ENCODE measurements at regions not wholly inside any gene's neighbourhood (a gene's known extent, or its start where the extent isn't known, plus 50 kb on each side); places are given as distances from the start of the nearest gene placed in this dataset.

DNA sequence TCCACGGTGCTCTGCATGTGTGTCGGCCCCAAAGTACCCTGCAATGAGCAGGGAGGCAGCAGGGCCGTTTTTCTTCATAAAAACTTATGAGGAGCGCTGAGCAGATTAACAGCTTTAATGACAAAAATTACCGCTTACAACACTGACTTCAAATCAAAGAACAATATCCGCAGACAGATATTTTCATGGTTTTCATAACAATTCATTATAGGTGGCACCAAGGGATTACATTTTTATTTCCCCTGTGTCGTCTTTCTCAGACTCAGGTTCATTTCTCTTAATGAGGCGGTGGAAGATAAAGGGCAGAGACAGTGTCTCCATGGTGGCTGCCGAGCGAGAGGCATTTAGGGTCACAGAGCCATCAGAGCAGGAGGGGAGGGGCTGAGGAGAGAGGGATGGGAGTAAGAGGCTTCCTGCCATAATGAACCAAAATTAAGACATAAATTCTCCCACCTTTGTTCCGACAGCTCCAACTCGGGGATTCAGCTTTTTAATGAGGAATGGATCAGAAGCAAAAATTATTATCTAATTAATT, 240.7 kb upstream of the CLINT1 start:
- peaks cover 3% of the 10 kb centered on the region for H3K4me1 ChIP-seq (ENCODE audit: control insufficient read depth, insufficient read depth, low read length)
- WGBS, 2 experiments (ENCODE audit: insufficient coverage in 1 of 2, insufficient read length in 1 of 2), result 88 to 91% methylated on average over 5 to 10 of the region's 12 CpGs
- no peak overlapping the region for H3K27ac ChIP-seq (ENCODE audit: low read depth, low read length)
- Mint-ChIP-seq H3K9me3 (peaks cover 7% of the 10 kb centered on the region), H3K4me3 (no peak overlapping the region), H3K27ac (no peak overlapping the region), H3K36me3 (ENCODE audit: low read depth) (no peaks in the 10 kb centered on the region), H3K27me3 (ENCODE audit: insufficient read depth) (peaks cover 2% of the 10 kb centered on the region), H3K4me1 (peaks cover 12% of the 10 kb centered on the region)
- no peak for DNase-seq
- TF ChIP-seq, protein P1, sequence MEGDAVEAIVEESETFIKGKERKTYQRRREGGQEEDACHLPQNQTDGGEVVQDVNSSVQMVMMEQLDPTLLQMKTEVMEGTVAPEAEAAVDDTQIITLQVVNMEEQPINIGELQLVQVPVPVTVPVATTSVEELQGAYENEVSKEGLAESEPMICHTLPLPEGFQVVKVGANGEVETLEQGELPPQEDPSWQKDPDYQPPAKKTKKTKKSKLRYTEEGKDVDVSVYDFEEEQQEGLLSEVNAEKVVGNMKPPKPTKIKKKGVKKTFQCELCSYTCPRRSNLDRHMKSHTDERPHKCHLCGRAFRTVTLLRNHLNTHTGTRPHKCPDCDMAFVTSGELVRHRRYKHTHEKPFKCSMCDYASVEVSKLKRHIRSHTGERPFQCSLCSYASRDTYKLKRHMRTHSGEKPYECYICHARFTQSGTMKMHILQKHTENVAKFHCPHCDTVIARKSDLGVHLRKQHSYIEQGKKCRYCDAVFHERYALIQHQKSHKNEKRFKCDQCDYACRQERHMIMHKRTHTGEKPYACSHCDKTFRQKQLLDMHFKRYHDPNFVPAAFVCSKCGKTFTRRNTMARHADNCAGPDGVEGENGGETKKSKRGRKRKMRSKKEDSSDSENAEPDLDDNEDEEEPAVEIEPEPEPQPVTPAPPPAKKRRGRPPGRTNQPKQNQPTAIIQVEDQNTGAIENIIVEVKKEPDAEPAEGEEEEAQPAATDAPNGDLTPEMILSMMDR (conservative IDR thresholded peaks at IDR 0.05), result no peak
- peaks cover 11% of the 10 kb centered on the region for H3K9me3 ChIP-seq (ENCODE audit: control insufficient read depth, low read length)
- H3K27me3 ChIP-seq (ENCODE audit: control insufficient read depth, insufficient read depth, low read length, poor library complexity, severe bottlenecking), result no peaks in the 10 kb centered on the region
- H3K9ac ChIP-seq (ENCODE audit: extremely low read depth, low read length, poor library complexity, severe bottlenecking), result no peak overlapping the region
- no peaks in the 10 kb centered on the region for H3K36me3 ChIP-seq (ENCODE audit: control insufficient read depth, insufficient read depth, low read length)
- no peak overlapping the region for H3K4me3 ChIP-seq (ENCODE audit: low read length)

DNA sequence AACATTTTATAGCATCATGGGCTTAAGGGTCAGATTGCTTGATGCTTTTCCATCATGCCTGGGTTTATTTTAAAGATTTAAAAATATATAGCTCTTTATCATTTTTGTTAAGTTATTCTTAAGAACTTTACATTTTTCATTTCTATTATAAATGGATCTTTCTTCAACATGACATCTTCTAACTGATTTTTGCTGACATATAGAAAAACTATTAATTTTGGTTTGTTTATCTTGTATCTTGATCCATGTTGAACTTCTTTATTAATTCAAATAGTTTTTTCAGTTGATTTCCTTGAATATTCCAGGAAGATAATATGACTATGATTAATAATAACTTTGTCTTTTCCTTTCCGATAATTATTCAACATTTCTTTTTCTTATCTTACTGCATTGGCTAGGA, 237.9 kb upstream of the CLINT1 start:
- H3K27me3 Mint-ChIP-seq (ENCODE audit: insufficient read depth), result peaks cover 2% of the 10 kb centered on the region
- H3K36me3 Mint-ChIP-seq (ENCODE audit: low read depth), result no peaks in the 10 kb centered on the region
- Histone ChIP-seq H3K4me3 (ENCODE audit: low read length) (no peak overlapping the region), H3K36me3 (ENCODE audit: control insufficient read depth, insufficient read depth, low read length) (no peaks in the 10 kb centered on the region), H3K9ac (ENCODE audit: extremely low read depth, low read length, poor library complexity, severe bottlenecking) (no peak overlapping the region), H3K4me1 (ENCODE audit: control insufficient read depth, insufficient read depth, low read length) (peaks cover 5% of the 10 kb centered on the region), H3K9me3 (ENCODE audit: control insufficient read depth, low read length) (peaks cover 11% of the 10 kb centered on the region), H3K27ac (ENCODE audit: low read depth, low read length) (no peak overlapping the region), H3K27me3 (ENCODE audit: control insufficient read depth, insufficient read depth, low read length, poor library complexity, severe bottlenecking) (no peaks in the 10 kb centered on the region)
- no peak overlapping the region for H3K27ac Mint-ChIP-seq
- no peak overlapping the region for H3K4me3 Mint-ChIP-seq
- WGBS, 2 experiments (ENCODE audit: insufficient coverage in 1 of 2, insufficient read length in 1 of 2), result 78% methylated on average over 1 of the region's 1 CpG; no CpG with 5 or more reads in 1 of the 2 experiments
- TF ChIP-seq, protein P1 (conservative IDR thresholded peaks at IDR 0.05), result no peak
- H3K4me1 Mint-ChIP-seq, result peaks cover 22% of the 10 kb centered on the region
- peaks cover 7% of the 10 kb centered on the region for H3K9me3 Mint-ChIP-seq
- no peak for DNase-seq

DNA sequence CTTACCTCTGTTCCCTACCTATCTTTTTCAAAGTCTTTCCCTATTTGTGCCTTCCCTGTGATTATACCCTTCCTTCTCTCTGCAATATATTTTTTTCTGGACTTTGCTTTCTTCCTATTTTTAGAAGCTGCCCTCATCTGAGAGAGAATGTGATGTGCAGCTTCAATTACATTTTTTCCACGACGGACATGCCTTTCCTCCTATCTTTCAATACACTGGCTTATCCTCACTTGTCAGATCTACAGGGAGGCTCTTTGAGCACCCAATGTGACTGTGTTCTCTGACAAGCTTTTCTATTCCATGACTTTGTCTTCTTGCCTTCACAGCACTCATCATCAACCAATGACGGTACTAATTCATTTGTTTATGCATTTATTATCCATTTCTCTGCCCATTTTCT, 227.9 kb upstream of the CLINT1 start:
- Histone ChIP-seq H3K27me3 (ENCODE audit: control insufficient read depth, insufficient read depth, low read length, poor library complexity, severe bottlenecking) (no peaks in the 10 kb centered on the region), H3K4me1 (ENCODE audit: control insufficient read depth, insufficient read depth, low read length) (no peaks in the 10 kb centered on the region), H3K36me3 (ENCODE audit: control insufficient read depth, insufficient read depth, low read length) (no peaks in the 10 kb centered on the region), H3K4me3 (ENCODE audit: low read length) (no peak overlapping the region), H3K9me3 (ENCODE audit: control insufficient read depth, low read length) (no peaks in the 10 kb centered on the region), H3K27ac (ENCODE audit: low read depth, low read length) (no peak overlapping the region), H3K9ac (ENCODE audit: extremely low read depth, low read length, poor library complexity, severe bottlenecking) (no peak overlapping the region)
- H3K36me3 Mint-ChIP-seq (ENCODE audit: low read depth), result no peaks in the 10 kb centered on the region
- no peak for DNase-seq
- H3K4me1 Mint-ChIP-seq, result no peaks in the 10 kb centered on the region
- H3K9me3 Mint-ChIP-seq, result no peaks in the 10 kb centered on the region
- H3K27ac Mint-ChIP-seq, result no peak overlapping the region
- no peak overlapping the region for H3K4me3 Mint-ChIP-seq
- TF ChIP-seq, protein P1 (conservative IDR thresholded peaks at IDR 0.05), result no peak
- WGBS, 2 experiments (ENCODE audit: insufficient coverage in 1 of 2, insufficient read length in 1 of 2), result 46 to 62% methylated on average over 2 to 3 of the region's 3 CpGs
- H3K27me3 Mint-ChIP-seq (ENCODE audit: insufficient read depth), result no peaks in the 10 kb centered on the region

Data from endodermal cell (in vitro differentiated cells).